ENCODE measurements at regions not wholly inside any gene's neighbourhood (a gene's known extent, or its start where the extent isn't known, plus 50 kb on each side); places are given as distances from the start of the nearest gene placed in this dataset.

DNA sequence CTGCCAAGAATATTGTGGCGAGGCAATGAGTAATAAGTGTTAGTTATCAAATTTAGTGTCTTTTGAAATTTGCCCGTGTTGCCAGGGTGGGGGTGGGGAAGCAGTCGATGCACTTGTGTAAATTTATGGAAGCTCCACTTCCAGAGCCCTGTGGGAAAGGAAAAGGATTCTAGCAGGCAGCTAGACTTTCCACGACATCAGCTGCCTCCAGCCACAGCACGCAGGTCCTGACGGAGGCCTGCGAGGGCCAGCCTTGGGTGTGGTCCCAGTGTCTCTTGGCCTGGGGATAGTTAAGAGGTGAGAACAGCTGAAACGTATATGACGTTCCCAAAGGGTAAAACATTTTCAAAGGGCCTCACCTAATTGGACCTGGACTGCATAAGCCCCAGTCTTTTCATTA lies 433.0 kb downstream of the TSHZ3 start:
- Histone ChIP-seq H3K27ac (no peak overlapping the region), H3K36me3 (no peaks in the 10 kb centered on the region), H3K4me1 (no peaks in the 10 kb centered on the region), H3K27me3 (no peaks in the 10 kb centered on the region), H3K4me3 (no peak overlapping the region), H3K9me3 (no peaks in the 10 kb centered on the region)
- intact Hi-C loops (cut with DNase I) = no loop called here
- no peak for TF ChIP-seq CTCF (IDR thresholded peaks at IDR 0.05)
- DNase-seq (ENCODE audit: low spot score in 2 of 2) = no peak

GRCh38 chr19:30911491-30911890 lies 437.7 kb downstream of the TSHZ3 start:
- Histone ChIP-seq H3K27ac (no peak overlapping the region), H3K27me3 (no peaks in the 10 kb centered on the region), H3K4me1 (no peaks in the 10 kb centered on the region), H3K36me3 (no peaks in the 10 kb centered on the region), H3K4me3 (no peak overlapping the region), H3K9me3 (no peaks in the 10 kb centered on the region)
- intact Hi-C loops (cut with DNase I) = no loop called here
- TF ChIP-seq CTCF (IDR thresholded peaks at IDR 0.05) = no peak
- no peak for DNase-seq (ENCODE audit: low spot score in 2 of 2)

GRCh38 chr19:30910485-30911240 lies 438.6 kb downstream of the TSHZ3 start:
- no peak for TF ChIP-seq CTCF (IDR thresholded peaks at IDR 0.05)
- intact Hi-C loops (cut with DNase I) = no loop called here
- no peak for DNase-seq (ENCODE audit: low spot score in 2 of 2)
- no peaks in the 10 kb centered on the region for H3K27me3 ChIP-seq
- H3K4me3 ChIP-seq = no peak overlapping the region
- no peaks in the 10 kb centered on the region for H3K9me3 ChIP-seq
- no peaks in the 10 kb centered on the region for H3K4me1 ChIP-seq
- no peaks in the 10 kb centered on the region for H3K36me3 ChIP-seq
- H3K27ac ChIP-seq = no peak overlapping the region

DNA sequence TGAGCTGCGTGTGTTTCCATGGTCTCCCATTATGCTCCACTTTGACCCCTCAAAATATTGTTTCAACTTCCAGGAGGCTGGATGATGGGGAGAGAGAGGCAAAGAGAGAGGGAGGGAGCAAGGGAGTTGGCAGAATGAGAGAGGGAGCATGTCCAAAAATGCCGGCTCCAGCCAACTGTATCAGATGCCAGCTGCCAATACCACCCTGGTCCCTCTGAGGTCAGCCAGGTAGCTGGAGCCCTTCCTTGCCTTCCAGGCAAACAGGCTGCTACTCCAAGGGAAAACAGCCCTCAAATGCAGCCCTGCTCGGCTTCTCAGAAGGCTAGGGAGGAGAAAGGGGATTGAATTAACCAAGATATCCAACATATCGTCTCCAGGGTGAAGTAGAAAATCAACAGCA lies 440.0 kb downstream of the TSHZ3 start:
- Histone ChIP-seq H3K4me3 (no peak overlapping the region), H3K27ac (no peak overlapping the region), H3K36me3 (no peaks in the 10 kb centered on the region), H3K27me3 (no peaks in the 10 kb centered on the region), H3K9me3 (no peaks in the 10 kb centered on the region), H3K4me1 (no peaks in the 10 kb centered on the region)
- DNase-seq (ENCODE audit: low spot score in 2 of 2) = no peak
- intact Hi-C loops (cut with DNase I) = no loop called here
- TF ChIP-seq CTCF (IDR thresholded peaks at IDR 0.05) = no peak

- no peak for DNase-seq (ENCODE audit: low spot score in 2 of 2)
- H3K27ac ChIP-seq = no peak overlapping the region
- no peak overlapping the region for H3K4me3 ChIP-seq
- H3K27me3 ChIP-seq = no peaks in the 10 kb centered on the region
- no peak for TF ChIP-seq CTCF (IDR thresholded peaks at IDR 0.05)
- H3K9me3 ChIP-seq = no peaks in the 10 kb centered on the region
- H3K36me3 ChIP-seq = no peaks in the 10 kb centered on the region
- no peaks in the 10 kb centered on the region for H3K4me1 ChIP-seq
- intact Hi-C loops (cut with DNase I) = no loop called here
Measured at GRCh38 chr19:30908262-30908771, 440.9 kb downstream of the TSHZ3 start.

Measured in ascending aorta (tissue), 2 donors.